Nephron progenitor cell (in vitro differentiated cells): ENCODE measurements at regions not wholly inside any gene's neighbourhood (a gene's known extent, or its start where the extent isn't known, plus 50 kb on each side); places are given as distances from the start of the nearest gene placed in this dataset.

ENCODE experiments used
- DNase-seq: peaks from one replicate; pipeline ENCODE4 v3.0.0; 2021
- H3K27ac Mint-ChIP-seq: 2 replicates; pipeline ENCODE4 v1.8.0; 2021; ENCODE audit warnings: mild to moderate bottlenecking, moderate library complexity, mixed read lengths
- H3K27me3 Mint-ChIP-seq: 2 replicates; pipeline ENCODE4 v1.8.0; 2021; ENCODE audit warnings: mild to moderate bottlenecking, low read depth, mixed read lengths; ENCODE audit not compliant: poor library complexity
- H3K36me3 Mint-ChIP-seq: 2 replicates; pipeline ENCODE4 v1.8.0; 2021; ENCODE audit warnings: low read depth, mixed read lengths
- H3K4me1 Mint-ChIP-seq: 2 replicates; pipeline ENCODE4 v1.8.0; 2021; ENCODE audit warnings: mixed read lengths
- H3K4me3 Mint-ChIP-seq: 2 replicates; pipeline ENCODE4 v1.8.0; 2021; ENCODE audit warnings: mild to moderate bottlenecking, moderate library complexity, mixed read lengths
- H3K9me3 Mint-ChIP-seq: 2 replicates; pipeline ENCODE4 v1.8.0; 2021; ENCODE audit warnings: mild to moderate bottlenecking, moderate library complexity, mixed read lengths
- TF ChIP-seq, protein P1 (sequence below): fragments of 200-600 bp; sonication (generic); IDR thresholded peaks from 2 replicates; pipeline ENCODE4 v1.5.0; 2021; ENCODE audit warnings: antibody characterized with exemption

DNA sequence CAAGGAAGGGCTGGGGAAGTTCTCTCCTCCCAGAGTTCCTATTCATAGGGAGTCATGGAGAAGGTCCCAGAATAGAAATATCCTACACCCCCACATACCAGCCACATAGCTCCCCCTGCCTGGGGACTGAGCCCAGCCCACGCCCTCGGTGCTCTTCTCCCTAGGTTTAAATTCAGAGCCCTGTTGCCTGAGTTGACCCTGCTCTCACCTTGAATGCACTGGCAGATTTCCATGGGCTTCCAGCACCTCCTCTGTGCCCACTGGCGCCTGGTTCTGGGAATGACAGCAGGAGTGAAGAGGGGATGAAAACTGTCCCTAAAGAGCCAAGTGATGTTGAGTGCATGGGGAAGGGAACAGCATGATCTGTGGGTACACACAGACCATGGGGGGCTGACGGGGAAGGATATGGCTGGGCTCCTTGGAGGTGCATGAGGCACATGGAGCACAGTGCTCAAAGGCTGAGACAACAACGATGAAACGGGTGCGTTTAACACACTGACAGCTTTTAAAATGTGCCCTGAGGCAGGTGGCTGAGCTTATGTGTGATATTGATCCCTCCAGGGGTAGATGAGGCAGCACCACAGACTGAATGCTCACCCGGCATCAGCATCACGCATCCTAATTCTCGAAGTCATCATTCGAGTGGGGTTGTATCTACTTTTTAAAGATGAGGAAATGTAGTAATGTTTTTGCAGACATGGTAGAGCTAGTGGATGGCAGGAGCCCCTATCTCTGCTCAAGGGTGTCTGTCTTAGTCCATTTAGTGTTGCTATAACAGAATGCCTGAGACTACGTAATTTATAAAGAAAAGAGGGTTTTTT lies 53.7 kb upstream of the IGFBP3 start:
- peaks cover 30% of the 10 kb centered on the region for H3K4me1 Mint-ChIP-seq
- peak overlapping the region; percentile 36 for H3K27ac Mint-ChIP-seq
- DNase-seq, result no peak
- no peaks in the 10 kb centered on the region for H3K36me3 Mint-ChIP-seq
- H3K4me3 Mint-ChIP-seq, result no peak overlapping the region
- peaks cover 6% of the 10 kb centered on the region for H3K9me3 Mint-ChIP-seq
- H3K27me3 Mint-ChIP-seq, result peaks cover 5% of the 10 kb centered on the region
- TF ChIP-seq, protein P1, sequence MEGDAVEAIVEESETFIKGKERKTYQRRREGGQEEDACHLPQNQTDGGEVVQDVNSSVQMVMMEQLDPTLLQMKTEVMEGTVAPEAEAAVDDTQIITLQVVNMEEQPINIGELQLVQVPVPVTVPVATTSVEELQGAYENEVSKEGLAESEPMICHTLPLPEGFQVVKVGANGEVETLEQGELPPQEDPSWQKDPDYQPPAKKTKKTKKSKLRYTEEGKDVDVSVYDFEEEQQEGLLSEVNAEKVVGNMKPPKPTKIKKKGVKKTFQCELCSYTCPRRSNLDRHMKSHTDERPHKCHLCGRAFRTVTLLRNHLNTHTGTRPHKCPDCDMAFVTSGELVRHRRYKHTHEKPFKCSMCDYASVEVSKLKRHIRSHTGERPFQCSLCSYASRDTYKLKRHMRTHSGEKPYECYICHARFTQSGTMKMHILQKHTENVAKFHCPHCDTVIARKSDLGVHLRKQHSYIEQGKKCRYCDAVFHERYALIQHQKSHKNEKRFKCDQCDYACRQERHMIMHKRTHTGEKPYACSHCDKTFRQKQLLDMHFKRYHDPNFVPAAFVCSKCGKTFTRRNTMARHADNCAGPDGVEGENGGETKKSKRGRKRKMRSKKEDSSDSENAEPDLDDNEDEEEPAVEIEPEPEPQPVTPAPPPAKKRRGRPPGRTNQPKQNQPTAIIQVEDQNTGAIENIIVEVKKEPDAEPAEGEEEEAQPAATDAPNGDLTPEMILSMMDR, result no peak

DNA sequence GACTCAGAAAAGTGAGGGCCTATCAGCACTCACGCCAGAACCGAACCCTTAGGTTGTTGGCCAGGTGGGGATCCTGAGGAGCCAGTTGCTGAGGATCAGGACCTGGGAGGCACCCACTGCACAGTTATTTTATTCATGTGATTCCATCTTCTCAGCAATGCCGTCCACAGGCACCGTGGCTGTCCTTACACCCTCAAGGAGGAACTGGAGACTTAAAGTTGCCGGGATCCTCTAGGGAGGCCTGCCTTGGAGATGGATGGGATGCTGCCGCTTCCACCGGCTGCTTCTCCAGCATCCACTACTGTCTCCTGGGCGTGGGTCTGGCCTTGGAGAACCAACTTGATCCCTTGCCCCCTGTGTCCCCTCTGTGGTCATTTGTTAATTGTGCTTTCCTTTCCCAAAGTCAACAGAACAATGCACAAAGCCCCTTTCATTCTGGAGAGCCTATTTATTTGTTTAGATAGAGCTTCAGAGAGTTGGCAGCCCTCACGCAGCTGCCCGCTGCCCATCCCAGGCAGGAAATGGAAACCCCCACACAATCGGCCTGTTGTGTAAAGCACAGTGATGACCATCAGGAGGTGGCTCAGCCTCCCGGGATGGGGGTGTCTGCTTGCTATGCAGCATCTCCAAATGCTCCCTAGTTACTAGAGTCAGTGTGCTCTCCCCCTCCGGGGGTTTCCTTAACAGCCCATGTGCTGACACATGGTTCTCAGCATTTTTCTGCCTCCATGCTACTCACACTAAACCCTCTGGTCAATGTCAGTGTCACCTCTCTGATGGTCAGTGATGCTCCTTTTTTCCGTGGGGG lies 52.9 kb upstream of the IGFBP3 start:
- no peak overlapping the region for H3K4me3 Mint-ChIP-seq

DNA sequence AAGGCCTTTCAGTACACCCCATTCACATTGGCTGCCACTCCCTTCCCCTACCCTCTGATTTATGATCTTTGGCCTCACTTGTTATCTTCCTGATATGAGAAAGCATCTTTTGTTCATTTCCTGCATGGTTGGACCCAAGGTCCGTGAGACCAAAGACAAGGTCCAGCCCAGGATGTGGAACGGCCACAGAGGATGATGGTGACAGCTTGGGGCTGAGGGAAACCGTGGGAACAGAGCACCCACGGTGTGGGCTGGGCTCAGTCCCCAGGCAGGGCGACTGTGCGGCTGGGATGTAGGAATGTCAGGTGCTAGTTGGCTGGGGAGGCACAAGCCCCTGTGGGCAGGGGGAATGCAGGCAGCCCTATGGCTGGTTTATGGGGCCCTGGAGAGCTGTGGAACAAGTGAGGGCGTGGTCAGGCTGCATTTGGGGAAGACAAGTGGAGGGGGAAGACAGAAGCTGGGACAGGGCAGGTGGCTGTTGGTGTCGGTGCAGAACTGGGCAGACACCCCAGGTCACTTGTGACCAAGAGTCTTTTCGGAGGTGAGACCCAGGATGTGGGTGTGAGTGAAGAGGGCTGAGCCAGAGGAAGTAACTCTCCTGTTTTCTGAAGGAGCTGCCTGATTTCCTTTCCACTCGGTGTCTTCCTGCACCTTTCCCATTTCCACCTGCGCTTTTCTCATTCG lies 51.7 kb upstream of the IGFBP3 start:
- Mint-ChIP-seq H3K27ac (no peak overlapping the region), H3K36me3 (no peaks in the 10 kb centered on the region), H3K4me1 (peaks cover 22% of the 10 kb centered on the region), H3K27me3 (peaks cover 2% of the 10 kb centered on the region), H3K4me3 (no peak overlapping the region), H3K9me3 (peaks cover 6% of the 10 kb centered on the region)
- TF ChIP-seq, protein P1, result no peak
- DNase-seq, result no peak

More for the DNA sequence above, 52.9 kb upstream of the IGFBP3 start:
- peaks cover 6% of the 10 kb centered on the region for H3K9me3 Mint-ChIP-seq
- no peak for DNase-seq
- H3K27me3 Mint-ChIP-seq, result peaks cover 2% of the 10 kb centered on the region
- H3K36me3 Mint-ChIP-seq, result no peaks in the 10 kb centered on the region
- H3K4me1 Mint-ChIP-seq, result peaks cover 29% of the 10 kb centered on the region
- TF ChIP-seq, protein P1, result no peak
- no peak overlapping the region for H3K27ac Mint-ChIP-seq

DNA sequence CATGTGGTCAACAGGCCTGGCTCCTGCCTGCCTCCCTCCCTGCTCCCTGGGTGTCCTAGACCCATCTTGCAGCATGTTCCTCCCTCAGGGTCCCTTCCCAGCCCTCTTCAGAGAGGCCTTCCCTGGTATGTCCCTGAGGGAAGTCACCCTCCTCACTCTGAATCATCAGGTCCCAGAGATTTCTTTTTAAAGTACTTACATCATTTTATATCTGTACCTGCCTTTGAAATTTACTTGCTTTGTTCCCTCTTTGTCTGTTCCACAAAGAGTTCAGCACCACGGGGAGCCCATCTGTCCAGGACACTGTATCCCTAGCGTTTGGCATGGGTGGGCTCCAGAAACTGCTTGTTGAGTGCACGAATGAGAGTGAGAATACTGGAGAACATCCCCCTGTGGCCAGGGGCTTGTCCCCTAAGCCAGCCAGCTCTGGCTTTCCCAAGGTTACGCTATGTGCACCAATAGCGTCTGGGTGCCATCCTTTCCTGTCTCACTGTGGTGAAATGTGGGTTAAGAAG lies 50.6 kb upstream of the IGFBP3 start:
- TF ChIP-seq, protein P1, result no peak
- DNase-seq, result no peak
- Mint-ChIP-seq H3K27ac (no peak overlapping the region), H3K4me1 (peaks cover 17% of the 10 kb centered on the region), H3K9me3 (peaks cover 6% of the 10 kb centered on the region), H3K36me3 (no peaks in the 10 kb centered on the region), H3K27me3 (peaks cover 8% of the 10 kb centered on the region), H3K4me3 (no peak overlapping the region)

DNA sequence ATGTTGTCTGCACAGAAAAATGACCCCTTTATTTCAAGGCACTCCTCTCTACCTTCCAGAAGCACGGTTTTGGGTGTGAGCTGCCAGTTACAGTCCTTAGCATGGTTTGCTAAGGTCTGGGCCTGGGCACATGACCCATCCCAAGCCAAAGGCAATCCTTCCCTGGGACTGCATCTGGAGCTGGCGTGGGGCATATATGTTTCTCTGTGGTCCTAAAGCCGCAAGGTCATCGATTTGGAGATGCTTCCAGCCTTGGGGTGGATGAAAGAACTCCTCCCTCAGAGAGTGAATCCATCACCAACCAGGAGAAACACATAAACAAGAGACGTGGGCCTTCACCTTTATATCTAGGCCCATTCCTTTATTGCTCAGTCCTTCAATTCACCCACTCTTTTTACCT lies 50.1 kb upstream of the IGFBP3 start:
- Mint-ChIP-seq H3K4me3 (no peak overlapping the region), H3K9me3 (peaks cover 6% of the 10 kb centered on the region), H3K27ac (no peak overlapping the region), H3K4me1 (peaks cover 17% of the 10 kb centered on the region), H3K36me3 (no peaks in the 10 kb centered on the region), H3K27me3 (peaks cover 10% of the 10 kb centered on the region)
- DNase-seq, result no peak
- TF ChIP-seq, protein P1, result no peak
